Trophoblast cell (in vitro differentiated cells and primary cell): ENCODE measurements at regions not wholly inside any gene's neighbourhood (a gene's known extent, or its start where the extent isn't known, plus 50 kb on each side); places are given as distances from the start of the nearest gene placed in this dataset.

Experiments
- DNase-seq, 2 donors: peaks; one replicate each; pipeline ENCODE4 v3.0.0-alpha.2; 2016
- H2AFZ ChIP-seq: 2 replicates; pipeline ENCODE4 v1.6.1; 2013; ENCODE audit warnings: low read length, moderate library complexity, mild to moderate bottlenecking; ENCODE audit not compliant: insufficient read depth, poor library complexity
- H2AK5ac ChIP-seq: 2 replicates; pipeline ENCODE4 v1.6.1; 2013; ENCODE audit warnings: mild to moderate bottlenecking, low read length
- H2BK120ac ChIP-seq: 2 replicates; pipeline ENCODE4 v1.6.1; 2013; ENCODE audit warnings: low read length, mild to moderate bottlenecking, moderate library complexity; ENCODE audit not compliant: insufficient read depth, poor library complexity
- H2BK12ac ChIP-seq: 2 replicates; pipeline ENCODE4 v1.6.1; 2013; ENCODE audit warnings: mild to moderate bottlenecking, low read length, moderate library complexity
- H2BK5ac ChIP-seq: 2 replicates; pipeline ENCODE4 v1.6.1; 2013; ENCODE audit warnings: low read length, low read depth, moderate library complexity, mild to moderate bottlenecking; ENCODE audit not compliant: poor library complexity
- H3K14ac ChIP-seq: 2 replicates; pipeline ENCODE4 v1.6.1; 2013; ENCODE audit warnings: mild to moderate bottlenecking, low read length
- H3K18ac ChIP-seq: 2 replicates; pipeline ENCODE4 v1.6.1; 2013; ENCODE audit warnings: mild to moderate bottlenecking, low read length
- H3K23ac ChIP-seq: 2 replicates; pipeline ENCODE4 v1.6.1; 2013; ENCODE audit warnings: low read length
- H3K27ac ChIP-seq: 2 replicates; pipeline ENCODE4 v1.5.1; 2013; ENCODE audit warnings: low read depth, mild to moderate bottlenecking, inconsistent platforms, low read length, moderate library complexity
- H3K27me3 ChIP-seq: 2 replicates; pipeline ENCODE4 v1.6.1; 2013; ENCODE audit warnings: inconsistent platforms, mild to moderate bottlenecking, low read length, moderate library complexity; ENCODE audit not compliant: insufficient read depth
- H3K36me3 ChIP-seq, 2 experiments: 1 replicate in 1 of 2; 2 replicates in 1 of 2; pipeline ENCODE4 v1.6.1; 2013; ENCODE audit warnings: low read length in 2 of 2, mild to moderate bottlenecking in 2 of 2, moderate library complexity in 1 of 2; ENCODE audit not compliant: insufficient read depth in 2 of 2, control insufficient read depth in 1 of 2
- H3K4ac ChIP-seq: 2 replicates; pipeline ENCODE4 v1.6.1; 2013; ENCODE audit warnings: low read depth, mild to moderate bottlenecking, low read length, moderate library complexity
- H3K4me1 ChIP-seq, 2 experiments: 1 replicate in 1 of 2; 2 replicates in 1 of 2; pipeline ENCODE4 v1.6.1; 2013; ENCODE audit warnings: low read length in 2 of 2, mild to moderate bottlenecking in 2 of 2, moderate library complexity in 1 of 2; ENCODE audit not compliant: insufficient read depth in 2 of 2, control insufficient read depth in 1 of 2
- H3K4me2 ChIP-seq: 2 replicates; pipeline ENCODE4 v1.6.1; 2013; ENCODE audit warnings: inconsistent platforms, mild to moderate bottlenecking, low read length, moderate library complexity
- H3K4me3 ChIP-seq: 2 replicates; pipeline ENCODE4 v1.5.1; 2013; ENCODE audit warnings: mild to moderate bottlenecking, low read depth, low read length, inconsistent platforms
- H3K79me1 ChIP-seq: one replicate; pipeline ENCODE4 v1.6.1; 2013; ENCODE audit warnings: low read length
- H3K79me2 ChIP-seq: 2 replicates; pipeline ENCODE4 v1.6.1; 2013; ENCODE audit warnings: low read length, mild to moderate bottlenecking; ENCODE audit not compliant: control insufficient read depth, insufficient read depth, poor library complexity
- H3K9ac ChIP-seq: 2 replicates; pipeline ENCODE4 v1.6.1; 2013; ENCODE audit warnings: mild to moderate bottlenecking, low read length
- H3K9me3 ChIP-seq: 2 replicates; pipeline ENCODE4 v1.6.1; 2013; ENCODE audit warnings: low read depth, mild to moderate bottlenecking, control low read depth, inconsistent platforms, low read length; ENCODE audit not compliant: insufficient read depth
- H4K12ac ChIP-seq: 2 replicates; pipeline ENCODE4 v1.6.1; 2013; ENCODE audit warnings: low read depth, mild to moderate bottlenecking, low read length, moderate library complexity
- H4K8ac ChIP-seq: 2 replicates; pipeline ENCODE4 v1.6.1; 2013; ENCODE audit warnings: low read depth, mild to moderate bottlenecking, low read length, moderate library complexity
- H4K91ac ChIP-seq: one replicate; pipeline ENCODE4 v1.6.1; 2013; ENCODE audit warnings: low read depth, mild to moderate bottlenecking, low read length, moderate library complexity
- WGBS: extraction: QIAGEN DNeasy Blood & Tissue Kit; methylation state at CpG from one replicate; pipeline ENCODE4 v1.1.7; 2013; ENCODE audit warnings: missing lambda C conversion rate; ENCODE audit not compliant: insufficient read length, insufficient coverage; ENCODE audit errors: extremely low coverage; 5-methylcytosine and 5-hydroxymethylcytosine counted together

GRCh38 chr2:156787517-156787916 lies 351.3 kb downstream of the GPD2 start:
- no peaks in the 10 kb centered on the region for H3K79me1 ChIP-seq
- no peak overlapping the region for H3K14ac ChIP-seq
- no peak overlapping the region for H3K27ac ChIP-seq
- H3K4me2 ChIP-seq: no peak overlapping the region
- no peak overlapping the region for H3K18ac ChIP-seq
- H2AFZ ChIP-seq: no peak overlapping the region
- no peak overlapping the region for H3K9ac ChIP-seq
- no peak overlapping the region for H2BK120ac ChIP-seq
- no peak overlapping the region for H4K12ac ChIP-seq
- H2AK5ac ChIP-seq: no peak overlapping the region
- no peak overlapping the region for H2BK5ac ChIP-seq
- H3K9me3 ChIP-seq: no peaks in the 10 kb centered on the region
- no peak for DNase-seq
- no CpG with 5 or more reads among the region's 2 CpGs for WGBS
- no peak overlapping the region for H3K23ac ChIP-seq
- no peaks in the 10 kb centered on the region for H3K27me3 ChIP-seq
- no peak overlapping the region for H4K8ac ChIP-seq
- no peak overlapping the region for H3K4me3 ChIP-seq
- no peak overlapping the region for H3K4ac ChIP-seq
- H3K79me2 ChIP-seq: no peaks in the 10 kb centered on the region
- no peaks in the 10 kb centered on the region for H3K4me1 ChIP-seq
- no peaks in the 10 kb centered on the region for H3K36me3 ChIP-seq
- H2BK12ac ChIP-seq: no peak overlapping the region
- no peak overlapping the region for H4K91ac ChIP-seq

- H3K14ac ChIP-seq: no peak overlapping the region
- no peak overlapping the region for H4K12ac ChIP-seq
- no peak overlapping the region for H2BK120ac ChIP-seq
- no peak overlapping the region for H3K23ac ChIP-seq
- H3K27ac ChIP-seq: no peak overlapping the region
- no peak overlapping the region for H3K4ac ChIP-seq
- no CpG with 5 or more reads among the region's 3 CpGs for WGBS
- H3K79me2 ChIP-seq: no peaks in the 10 kb centered on the region
- H3K4me1 ChIP-seq: no peaks in the 10 kb centered on the region
- H2AFZ ChIP-seq: no peak overlapping the region
- no peak overlapping the region for H4K8ac ChIP-seq
- no peaks in the 10 kb centered on the region for H3K79me1 ChIP-seq
- H2BK5ac ChIP-seq: no peak overlapping the region
- H3K9ac ChIP-seq: no peak overlapping the region
- no peaks in the 10 kb centered on the region for H3K36me3 ChIP-seq
- H3K27me3 ChIP-seq: no peaks in the 10 kb centered on the region
- no peak overlapping the region for H3K18ac ChIP-seq
- no peak overlapping the region for H2AK5ac ChIP-seq
- no peak overlapping the region for H3K4me2 ChIP-seq
- H2BK12ac ChIP-seq: no peak overlapping the region
- no peaks in the 10 kb centered on the region for H3K9me3 ChIP-seq
- H3K4me3 ChIP-seq: no peak overlapping the region
- no peak for DNase-seq
- no peak overlapping the region for H4K91ac ChIP-seq
Measured at GRCh38 chr2:156790343-156791037, 354.3 kb downstream of the GPD2 start.

GRCh38 chr2:156792242-156792840 lies 356.2 kb downstream of the GPD2 start:
- no peak overlapping the region for H2BK12ac ChIP-seq
- no peak overlapping the region for H3K23ac ChIP-seq
- H3K4me3 ChIP-seq: no peak overlapping the region
- no peak overlapping the region for H3K4ac ChIP-seq
- H3K27ac ChIP-seq: no peak overlapping the region
- no peak overlapping the region for H4K8ac ChIP-seq
- H2BK5ac ChIP-seq: no peak overlapping the region
- WGBS: no CpG with 5 or more reads among the region's 9 CpGs
- H4K91ac ChIP-seq: no peak overlapping the region
- no peaks in the 10 kb centered on the region for H3K27me3 ChIP-seq
- H3K4me2 ChIP-seq: no peak overlapping the region
- H3K9ac ChIP-seq: no peak overlapping the region
- no peak overlapping the region for H2BK120ac ChIP-seq
- H3K9me3 ChIP-seq: no peaks in the 10 kb centered on the region
- no peaks in the 10 kb centered on the region for H3K4me1 ChIP-seq
- no peaks in the 10 kb centered on the region for H3K36me3 ChIP-seq
- H3K14ac ChIP-seq: no peak overlapping the region
- no peak overlapping the region for H2AFZ ChIP-seq
- no peak overlapping the region for H4K12ac ChIP-seq
- DNase-seq: no peak
- no peak overlapping the region for H3K18ac ChIP-seq
- no peak overlapping the region for H2AK5ac ChIP-seq
- H3K79me1 ChIP-seq: no peaks in the 10 kb centered on the region
- no peaks in the 10 kb centered on the region for H3K79me2 ChIP-seq

- H3K4me1 ChIP-seq: no peaks in the 10 kb centered on the region
- no peak for DNase-seq
- no peak overlapping the region for H3K4me3 ChIP-seq
- H3K27ac ChIP-seq: no peak overlapping the region
- H3K14ac ChIP-seq: no peak overlapping the region
- H2BK12ac ChIP-seq: no peak overlapping the region
- no peak overlapping the region for H2BK5ac ChIP-seq
- H2BK120ac ChIP-seq: no peak overlapping the region
- H3K4ac ChIP-seq: no peak overlapping the region
- H3K79me2 ChIP-seq: no peaks in the 10 kb centered on the region
- no peak overlapping the region for H4K8ac ChIP-seq
- no peak overlapping the region for H3K9ac ChIP-seq
- no peak overlapping the region for H2AK5ac ChIP-seq
- no peaks in the 10 kb centered on the region for H3K36me3 ChIP-seq
- H3K9me3 ChIP-seq: no peaks in the 10 kb centered on the region
- H3K79me1 ChIP-seq: no peaks in the 10 kb centered on the region
- H3K4me2 ChIP-seq: no peak overlapping the region
- WGBS: no CpG with 5 or more reads among the region's 2 CpGs
- no peak overlapping the region for H2AFZ ChIP-seq
- H4K91ac ChIP-seq: no peak overlapping the region
- no peaks in the 10 kb centered on the region for H3K27me3 ChIP-seq
- no peak overlapping the region for H3K18ac ChIP-seq
- H4K12ac ChIP-seq: no peak overlapping the region
- H3K23ac ChIP-seq: no peak overlapping the region
Measured at GRCh38 chr2:156797832-156798231, 361.7 kb downstream of the GPD2 start.
